NCI-H2029 treated with DMSO at 0.1 percent for 48 hours (cell line): ENCODE measurements at regions not wholly inside any gene's neighbourhood (a gene's known extent, or its start where the extent isn't known, plus 50 kb on each side); places are given as distances from the start of the nearest gene placed in this dataset.

Experiments
- DNase-seq: peaks from one replicate; lab custom pipeline; 2025; lab: John Stamatoyannopoulos, UW

DNA sequence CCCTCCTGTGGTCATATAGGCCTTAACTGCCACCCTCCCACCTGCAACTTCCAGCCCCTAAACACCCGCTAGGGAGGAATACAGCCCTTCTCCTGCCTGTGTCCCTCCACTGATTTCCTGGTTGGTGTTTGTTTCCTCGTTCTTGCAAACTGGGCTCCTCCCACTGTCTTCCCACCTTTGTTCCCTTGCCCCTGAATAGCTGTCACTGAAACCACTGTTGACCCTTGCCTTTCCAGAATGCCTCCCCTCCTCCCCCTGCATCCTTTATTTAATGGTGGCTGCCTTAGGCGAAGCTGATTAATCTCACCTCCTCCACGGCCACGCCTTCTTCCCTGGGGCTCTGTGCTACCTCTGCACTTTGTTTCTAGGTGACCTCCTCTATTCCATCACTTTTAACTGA, 626.7 kb downstream of the BNC2 start:
- no peak for DNase-seq

DNA sequence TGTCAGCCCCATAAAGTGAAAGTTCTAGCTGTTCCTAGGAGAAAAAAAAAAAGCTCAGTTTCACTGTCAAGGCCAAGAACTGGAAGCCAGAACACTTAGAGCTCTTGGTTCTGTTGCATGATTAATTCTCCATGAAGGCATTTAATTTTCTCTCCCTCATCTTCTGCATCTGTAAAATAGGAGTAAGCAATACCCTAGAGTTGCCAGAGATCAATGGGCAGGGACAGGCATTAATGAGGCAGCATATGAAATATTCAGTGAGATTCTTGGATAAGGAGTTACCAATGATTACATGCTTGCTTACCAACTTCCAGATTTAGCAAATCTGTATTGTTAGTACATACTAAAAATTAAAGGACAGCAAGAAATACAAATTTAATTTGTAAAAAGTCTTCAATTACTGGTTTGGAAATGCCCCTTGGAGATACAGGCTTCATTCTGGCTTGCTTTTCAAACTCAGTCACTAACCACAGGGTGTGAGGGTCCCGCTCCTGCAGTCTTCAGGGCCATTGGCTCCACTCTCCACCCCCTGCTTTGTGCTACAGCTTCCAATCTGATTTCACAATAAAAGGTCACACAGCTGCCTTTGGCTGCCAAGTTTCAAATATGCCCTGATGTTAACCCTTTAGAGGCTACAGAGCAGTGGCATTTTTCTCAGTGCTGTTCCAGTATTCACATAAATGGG, 624.6 kb downstream of the BNC2 start:
- DNase-seq, result no peak

DNA sequence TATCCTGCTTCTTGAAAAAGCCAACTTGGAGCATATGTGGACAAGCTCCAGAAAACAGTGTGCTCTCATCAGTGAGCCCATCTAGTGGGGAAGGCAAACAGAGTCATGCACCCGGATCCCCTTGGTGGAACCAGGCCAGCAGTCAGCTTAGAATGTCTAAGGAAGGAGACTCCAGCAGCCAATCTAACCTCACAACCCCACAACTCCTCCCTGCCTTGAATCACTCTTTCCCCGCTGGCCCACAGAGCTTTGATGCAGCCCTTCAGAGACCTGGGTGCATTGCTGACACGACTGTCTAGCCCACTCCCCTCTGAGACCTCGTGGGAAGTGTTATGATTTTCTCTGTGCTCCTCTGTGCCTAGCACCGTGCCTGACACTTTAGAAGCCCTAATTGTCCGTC, 623.7 kb downstream of the BNC2 start:
- no peak for DNase-seq

DNA sequence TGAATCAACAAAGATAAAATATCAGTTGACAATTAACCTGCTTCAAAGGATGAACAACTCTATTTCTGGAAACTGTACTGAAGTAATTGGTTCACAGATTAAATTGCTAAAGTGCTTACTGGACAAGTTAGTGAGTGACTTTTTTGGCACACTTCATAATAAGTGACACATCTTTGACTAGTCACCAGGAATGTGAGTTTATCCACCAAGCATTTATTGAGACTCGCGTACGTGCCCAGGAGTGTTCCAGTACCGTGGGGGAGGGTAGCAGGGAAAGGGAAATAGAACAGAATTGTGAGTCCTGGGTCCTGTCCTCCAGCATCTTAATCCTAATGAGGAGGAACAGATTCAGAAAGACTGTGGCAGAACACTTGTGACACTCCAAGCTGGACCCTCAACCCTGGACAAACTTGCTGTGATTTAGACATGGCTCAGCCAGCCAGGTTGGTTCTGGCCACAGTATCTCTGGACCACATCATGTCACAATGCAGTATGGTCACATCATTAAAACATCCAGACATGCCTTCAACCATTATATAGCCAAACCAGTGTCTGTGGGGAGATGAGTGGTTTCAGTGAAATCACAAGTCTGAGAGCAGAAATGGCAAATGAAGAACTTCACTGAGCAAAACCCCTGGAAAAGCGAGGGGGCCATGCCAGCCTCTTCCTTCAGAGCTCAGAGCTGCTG, 623.1 kb downstream of the BNC2 start:
- DNase-seq, result no peak

DNA sequence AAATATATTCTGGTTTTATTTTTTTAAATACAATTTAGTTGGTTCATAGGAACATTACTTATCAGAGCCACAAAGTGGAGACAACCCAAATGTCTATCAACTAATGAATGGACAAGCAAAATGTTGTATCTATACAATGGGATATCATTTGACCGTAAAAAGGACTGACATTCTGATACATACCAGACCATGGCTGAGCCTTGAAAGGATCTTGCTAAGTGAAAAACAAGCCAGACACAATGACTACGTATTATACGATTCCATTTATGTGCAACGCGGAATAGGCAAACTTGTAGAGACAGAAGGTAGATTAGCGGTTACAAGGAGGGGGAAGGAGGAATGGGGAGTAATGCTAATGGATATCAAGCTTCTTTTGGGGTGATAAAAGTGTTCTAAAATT, 621.6 kb downstream of the BNC2 start:
- no peak for DNase-seq

DNA sequence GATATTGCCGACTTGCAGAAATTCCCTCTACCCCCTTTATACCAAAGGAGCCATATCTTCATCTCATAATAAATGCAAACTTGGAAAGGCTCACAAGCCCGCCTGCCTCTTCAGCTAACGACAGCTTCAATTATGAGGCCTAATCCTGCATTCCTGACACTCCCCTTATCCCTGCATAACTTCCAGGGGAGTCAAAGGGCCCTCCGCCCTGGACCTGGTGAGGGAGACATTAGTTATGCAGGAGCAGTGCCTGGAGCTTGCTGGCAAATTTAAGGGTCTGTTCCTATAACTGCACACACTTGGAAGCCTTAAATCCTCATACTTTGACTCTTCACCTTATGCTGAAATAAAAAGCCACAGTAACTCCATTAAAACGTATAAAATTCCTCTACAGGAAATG, 617.9 kb downstream of the BNC2 start:
- no peak for DNase-seq

DNA sequence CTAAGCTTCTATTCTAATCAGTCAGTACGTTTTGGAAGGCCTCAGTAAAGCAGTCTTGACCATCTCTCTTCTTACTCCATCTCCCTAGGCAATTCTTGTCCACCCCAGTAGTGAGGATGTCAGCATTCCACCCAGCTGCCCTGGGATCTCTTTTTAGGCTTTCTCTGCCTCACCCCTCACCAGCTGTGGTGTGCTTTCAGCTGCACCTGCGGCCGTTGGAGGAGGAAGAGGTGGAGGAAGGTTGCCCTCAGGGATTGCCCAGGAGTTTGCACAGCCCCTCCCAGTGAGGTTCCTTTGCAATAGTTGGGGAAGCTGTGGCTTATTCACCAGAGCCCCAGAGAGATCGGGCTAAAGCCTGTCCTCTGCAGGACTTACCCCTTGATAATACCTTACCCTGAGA, 615.8 kb downstream of the BNC2 start:
- DNase-seq, result no peak

DNA sequence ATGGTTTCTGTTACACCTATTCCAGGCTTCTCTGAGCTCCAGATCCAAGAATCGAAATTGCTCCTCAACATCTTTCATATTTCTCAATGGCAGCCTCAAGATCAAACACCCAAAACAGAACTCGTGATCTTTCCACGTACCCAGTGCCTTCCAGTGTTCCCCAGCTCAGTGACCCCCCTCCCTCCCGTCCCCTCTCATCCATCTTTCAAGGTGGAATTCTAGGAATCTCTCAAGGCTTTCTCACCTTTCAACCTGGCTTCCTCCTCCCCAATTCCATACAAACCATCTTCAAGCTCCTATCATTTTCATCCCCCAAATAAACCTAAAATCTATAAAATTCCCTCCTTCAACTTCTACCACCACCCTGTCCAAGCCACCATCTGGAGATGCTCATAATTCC, 615.3 kb downstream of the BNC2 start:
- DNase-seq, result no peak

DNA sequence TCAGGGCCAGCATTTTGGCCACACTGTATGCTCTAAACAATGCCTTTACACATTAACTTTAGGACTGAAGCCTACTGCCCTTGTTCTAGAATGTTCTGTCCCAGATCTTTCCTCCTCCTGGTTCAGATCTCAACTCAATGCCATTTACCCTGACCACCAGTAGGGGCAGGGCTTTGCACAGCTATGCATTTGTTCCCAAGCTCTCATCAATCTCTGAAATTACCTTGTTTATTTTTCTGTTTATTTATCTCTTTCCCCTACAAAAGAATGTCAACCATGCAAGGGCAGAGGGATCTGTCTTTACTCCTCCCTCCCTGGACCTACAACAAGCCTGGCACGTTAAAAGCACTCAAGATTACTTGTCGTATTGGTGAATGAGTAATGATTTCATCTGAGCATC, 612.9 kb downstream of the BNC2 start:
- no peak for DNase-seq

DNA sequence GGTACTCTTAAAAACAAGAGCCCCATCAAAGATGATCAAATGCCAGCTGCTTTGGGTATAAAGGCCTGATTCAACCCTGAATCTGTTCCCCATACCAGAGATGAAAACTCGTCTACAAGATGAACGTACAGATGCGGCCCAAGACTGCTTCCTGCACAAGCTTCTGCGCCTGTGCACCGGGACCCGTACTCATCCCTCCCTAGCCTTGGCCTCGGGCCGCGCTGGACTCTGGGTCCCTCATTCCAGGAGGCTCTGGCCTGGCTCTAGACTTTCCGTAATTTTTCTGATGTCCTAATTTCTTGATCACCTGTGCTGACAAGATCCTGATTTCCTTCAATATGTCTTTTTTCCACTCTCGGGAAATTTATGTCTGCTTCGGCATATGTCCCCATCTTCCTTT, 612.3 kb downstream of the BNC2 start:
- no peak for DNase-seq

DNA sequence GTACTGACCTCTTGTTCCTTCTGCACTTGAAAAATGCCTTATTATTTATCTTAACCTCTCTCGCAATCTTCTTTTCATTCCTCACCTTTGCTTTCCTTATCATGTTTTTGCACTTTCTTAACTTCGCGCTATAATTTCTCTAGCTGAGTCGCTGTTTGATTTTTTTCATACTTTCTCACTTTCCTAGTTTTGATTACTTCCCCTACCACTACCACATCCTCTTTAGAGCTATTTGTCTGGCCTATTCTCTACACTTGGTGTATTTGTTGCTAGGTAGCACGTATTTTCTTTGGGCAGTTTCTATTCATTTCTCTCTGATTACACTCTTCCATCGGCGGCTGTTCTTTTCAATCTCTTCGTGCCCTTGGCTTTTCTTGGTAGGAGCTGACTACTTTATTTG, 611.8 kb downstream of the BNC2 start:
- DNase-seq, result no peak

DNA sequence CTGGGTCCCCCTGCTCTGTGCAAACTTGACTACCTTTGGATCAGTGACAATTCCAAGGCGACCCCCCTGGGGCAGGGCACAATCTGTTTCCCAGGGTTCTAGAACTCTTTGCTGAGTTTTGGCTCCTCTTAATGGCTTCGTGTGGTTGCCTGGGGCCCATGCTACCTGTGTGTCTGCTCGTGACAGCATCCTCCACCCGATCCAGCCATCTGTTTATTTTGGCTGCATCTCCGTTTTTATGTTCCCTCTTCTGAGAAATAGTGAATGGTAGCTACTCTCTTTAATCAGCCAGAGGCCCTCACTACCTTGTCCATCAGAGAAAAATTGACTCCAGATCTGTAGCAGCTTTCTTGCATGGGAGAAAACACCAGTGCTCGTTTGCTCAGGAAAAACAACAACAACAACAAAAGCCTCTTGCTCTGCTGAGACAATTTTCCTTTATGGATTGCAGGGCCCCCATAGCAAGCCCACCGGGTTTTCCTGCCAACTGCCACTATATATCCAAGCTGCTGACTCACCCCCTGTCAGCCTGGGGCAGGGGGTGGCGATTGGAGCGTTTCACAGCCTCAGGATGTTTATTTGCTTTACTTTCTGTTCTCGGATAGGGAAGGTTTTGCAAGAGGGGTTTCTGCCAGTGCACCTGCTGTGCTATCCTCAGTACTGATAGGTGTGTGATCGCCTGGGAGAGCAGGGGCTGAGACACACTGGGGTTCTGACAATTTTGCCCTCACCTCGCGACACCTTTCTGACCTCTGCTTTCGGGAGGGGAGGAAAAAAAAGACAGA, 607.8 kb downstream of the BNC2 start:
- no peak for DNase-seq

DNA sequence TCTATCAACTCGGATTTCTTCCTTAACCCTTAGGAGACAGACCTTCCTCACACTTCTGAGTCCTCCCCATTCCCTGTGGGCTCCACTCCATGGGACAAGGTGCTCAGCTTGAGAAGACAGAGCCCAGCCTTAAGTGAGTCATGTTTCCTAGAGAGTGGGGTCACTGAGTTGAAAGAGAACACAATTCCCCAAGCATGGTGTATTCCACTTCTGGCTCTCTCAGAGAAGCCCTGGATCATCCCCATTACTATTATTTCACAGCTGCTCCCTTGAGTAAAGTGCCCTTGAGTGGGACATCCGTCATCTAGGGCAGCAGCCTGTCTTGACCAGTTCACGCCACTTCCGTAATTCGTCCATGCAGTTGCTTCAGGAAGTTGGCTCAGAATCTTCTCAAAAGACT, 604.8 kb downstream of the BNC2 start:
- DNase-seq, result no peak

DNA sequence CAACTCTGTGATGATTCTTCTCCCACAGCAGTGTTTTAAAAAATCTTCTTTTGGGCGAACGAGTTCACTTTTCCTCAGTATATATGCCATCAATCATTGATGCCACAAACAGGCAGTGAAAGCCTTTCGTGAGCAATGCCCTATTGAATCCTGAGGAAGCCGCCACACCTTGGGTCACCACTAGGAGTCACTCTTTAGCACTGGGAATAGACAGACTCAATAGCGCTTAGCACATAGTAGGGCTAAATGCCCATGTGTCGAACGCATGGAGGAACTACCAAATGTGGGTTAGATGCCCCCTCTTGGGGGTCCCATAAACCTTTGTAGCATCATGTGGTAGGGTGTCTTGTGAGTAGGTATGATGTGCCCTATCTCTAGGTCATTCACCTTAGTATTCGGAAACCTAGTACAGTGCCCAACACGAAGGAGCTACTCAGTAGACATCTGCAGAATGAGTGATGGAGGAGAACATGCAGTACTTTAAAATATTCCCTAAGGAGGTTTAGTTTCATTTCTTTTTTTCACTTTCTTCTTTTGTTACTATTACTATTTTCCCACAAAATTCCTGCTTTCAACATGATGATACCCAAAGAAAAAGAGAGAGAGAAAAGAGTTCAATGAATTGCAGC, 603.7 kb downstream of the BNC2 start:
- no peak for DNase-seq

DNA sequence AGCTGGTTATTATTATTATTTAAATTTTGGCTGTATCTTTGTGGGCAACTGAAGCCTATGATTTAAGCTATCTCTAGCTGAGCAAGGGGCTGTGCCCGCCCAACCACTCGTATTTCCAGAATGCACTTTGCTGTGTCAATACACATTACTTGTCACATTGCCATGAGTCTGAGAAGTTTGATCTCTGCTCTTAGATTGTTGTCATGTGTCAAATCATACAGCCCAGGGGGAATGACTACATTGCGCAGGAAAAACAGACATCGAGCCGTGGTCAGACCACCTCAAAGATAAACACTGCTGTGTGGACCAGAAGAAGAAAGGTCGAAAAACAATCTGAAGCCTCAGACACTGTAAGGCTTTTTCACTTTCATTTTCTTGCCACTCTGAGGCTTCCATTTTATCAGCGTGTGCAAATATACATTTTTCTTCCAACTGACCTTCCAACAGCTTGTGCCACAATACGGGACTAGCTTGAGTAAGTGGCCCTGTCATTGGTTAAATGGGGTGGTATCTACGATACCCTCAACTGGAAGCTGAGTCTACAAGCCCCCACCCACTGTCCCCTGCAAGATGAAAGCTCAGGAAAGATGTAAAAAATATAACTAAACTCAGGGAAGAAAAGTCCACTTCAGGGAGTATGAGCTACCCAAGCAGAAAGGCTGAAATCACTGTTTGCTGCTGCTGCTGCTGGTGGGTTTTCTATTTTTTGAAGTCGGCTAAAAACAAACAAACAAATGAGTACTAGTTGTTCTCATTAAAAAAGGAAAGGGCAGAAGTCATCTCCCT, 603.0 kb downstream of the BNC2 start:
- DNase-seq, result no peak

DNA sequence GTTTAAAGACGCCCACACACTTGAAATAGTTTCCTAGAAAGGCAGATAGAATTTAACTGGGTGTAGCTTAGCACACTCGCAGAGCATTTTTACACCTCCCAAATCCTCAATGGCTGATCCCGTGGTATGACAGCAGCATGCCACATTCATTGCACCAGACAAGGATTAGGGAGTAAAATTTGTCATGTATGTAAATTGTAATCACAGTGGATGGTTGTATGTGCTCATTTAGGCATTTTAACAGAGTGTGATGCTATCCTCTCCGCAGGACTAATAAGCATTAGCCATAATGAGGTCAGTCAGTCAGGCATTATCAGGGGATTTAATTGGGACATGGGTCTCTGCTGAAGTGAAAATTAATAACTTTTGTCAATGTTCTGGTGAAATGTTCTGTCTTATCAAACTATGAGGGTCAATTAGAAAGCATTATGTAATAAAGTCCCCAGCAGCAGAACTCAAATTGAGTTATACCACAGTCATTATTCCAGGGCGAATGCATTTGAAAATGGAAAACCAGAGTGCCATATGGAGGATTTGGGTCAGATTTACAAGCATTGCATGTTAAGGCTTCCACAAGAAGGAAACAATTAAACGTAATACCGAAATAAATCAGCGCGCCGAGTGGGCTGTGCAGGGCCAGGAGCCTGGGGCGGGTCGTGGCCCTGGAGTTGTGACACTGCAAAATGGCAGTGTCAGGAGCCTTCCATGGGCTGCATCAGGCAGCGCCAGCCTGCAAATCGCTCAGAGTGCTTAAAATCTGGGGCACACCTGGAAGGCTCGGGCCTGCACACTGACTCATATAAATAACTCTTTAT, 602.2 kb downstream of the BNC2 start:
- DNase-seq, result no peak

DNA sequence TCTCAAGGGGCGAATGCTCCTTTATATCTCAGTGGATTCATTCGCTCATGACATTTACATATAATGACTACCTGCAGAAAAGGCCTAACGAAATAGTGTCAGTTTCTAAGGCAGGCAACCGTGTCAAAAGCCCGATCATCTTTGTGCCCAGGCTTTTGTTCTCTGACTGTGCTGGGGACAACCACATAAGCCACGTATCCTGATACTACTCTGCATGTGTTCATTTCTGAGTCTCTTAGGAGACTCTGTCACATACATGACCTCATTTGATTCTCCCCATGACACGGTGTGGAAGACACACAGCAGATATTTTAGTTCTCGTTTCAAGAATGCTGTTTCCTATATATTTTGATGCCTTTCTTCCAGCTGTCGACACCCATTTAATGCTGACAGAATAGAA, 598.5 kb downstream of the BNC2 start:
- DNase-seq, result no peak

DNA sequence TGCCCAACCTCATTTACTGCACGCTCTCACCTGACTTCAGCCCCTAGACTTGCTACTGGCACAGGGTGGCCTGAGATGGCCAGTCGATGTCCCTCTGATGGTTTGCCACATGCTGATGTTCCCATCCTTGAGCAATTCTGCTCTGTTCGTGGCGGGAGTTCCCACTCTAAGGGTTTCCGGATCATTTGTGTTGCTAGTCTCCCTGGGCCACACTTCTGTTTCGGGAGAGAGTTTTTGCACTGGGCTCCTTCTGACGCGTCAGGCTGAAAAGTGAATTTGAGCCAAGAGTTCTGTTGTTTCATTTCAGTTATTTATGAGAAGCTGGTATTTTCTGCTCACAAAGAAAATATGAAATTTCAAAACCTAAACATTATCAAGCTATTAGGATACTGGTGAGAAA, 597.7 kb downstream of the BNC2 start:
- DNase-seq, result no peak

DNA sequence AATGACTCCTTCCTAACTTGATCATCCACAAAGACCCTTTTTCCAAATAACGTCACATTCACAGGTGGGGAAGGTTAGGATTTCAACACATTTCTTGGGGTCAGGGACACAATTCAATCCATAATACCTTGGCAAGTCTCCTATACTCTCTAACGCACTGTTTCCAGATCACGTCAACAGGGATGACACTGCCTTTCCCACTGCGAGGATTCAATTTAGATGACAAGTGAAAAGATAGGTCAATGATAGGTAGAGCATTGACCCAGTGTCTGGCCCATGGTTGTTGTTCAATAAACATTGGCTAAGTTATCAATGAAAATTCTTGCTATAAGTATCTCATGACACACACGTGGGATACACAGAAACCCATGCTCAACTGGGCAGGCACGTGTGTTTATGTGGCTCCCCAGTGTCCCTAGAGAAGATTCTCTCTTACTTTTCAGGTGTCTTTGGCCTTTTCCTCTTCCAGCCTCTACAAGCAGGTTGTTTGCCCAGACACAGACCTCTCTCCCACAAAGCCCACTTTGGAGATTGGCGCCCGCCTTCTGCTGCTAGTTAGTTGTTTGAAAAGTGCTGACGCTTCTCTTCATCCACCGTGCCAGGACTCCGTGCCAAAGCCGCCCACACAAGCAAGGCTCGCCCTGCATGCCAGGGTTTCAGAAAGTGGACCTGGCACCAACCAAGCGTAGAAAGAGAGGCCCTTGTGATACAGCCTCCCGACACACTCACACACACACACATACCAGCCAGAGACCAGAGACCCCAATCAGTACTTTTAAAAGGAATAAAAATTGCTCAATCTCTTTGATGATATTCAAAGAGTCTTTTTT, 594.5 kb downstream of the BNC2 start:
- DNase-seq, result no peak

DNA sequence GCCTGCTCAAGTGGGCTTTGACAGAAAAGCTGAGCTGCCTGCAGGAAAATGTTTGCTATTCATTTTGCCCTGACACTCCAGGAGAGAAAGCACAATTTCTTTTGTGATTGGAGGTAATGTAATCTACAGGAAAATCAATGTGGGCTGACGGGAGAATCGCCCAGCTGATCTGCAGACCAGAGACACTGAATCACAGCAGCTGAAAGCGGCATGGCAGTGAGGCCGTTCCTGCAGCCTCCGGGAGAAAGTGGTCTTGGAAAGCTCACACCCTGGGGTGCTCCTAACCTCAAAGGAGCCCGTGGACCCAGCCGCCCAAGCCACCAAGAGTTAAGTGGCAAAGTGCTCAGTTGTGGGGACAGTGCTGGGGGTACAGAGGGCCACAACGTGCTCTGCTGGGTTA, 593.6 kb downstream of the BNC2 start:
- DNase-seq, result no peak
